ENCODE measurements at regions not wholly inside any gene's neighbourhood (a gene's known extent, or its start where the extent isn't known, plus 50 kb on each side); places are given as distances from the start of the nearest gene placed in this dataset.

GRCh38 chrX:42465821-42466220, 312.1 kb downstream of the PPP1R2C start:
- intact Hi-C loops (cut with DNase I; ENCODE audit: low total_unique reads) = no loop called here
- no peak overlapping the region for H3K27ac ChIP-seq
- DNase-seq = no peak
- no peaks in the 10 kb centered on the region for H3K9me3 ChIP-seq
- no peak for TF ChIP-seq CTCF (IDR thresholded peaks at IDR 0.05)
- H3K36me3 ChIP-seq = no peaks in the 10 kb centered on the region
- no peaks in the 10 kb centered on the region for H3K27me3 ChIP-seq
- no peak overlapping the region for H3K4me3 ChIP-seq
- H3K4me1 ChIP-seq = no peaks in the 10 kb centered on the region

DNA sequence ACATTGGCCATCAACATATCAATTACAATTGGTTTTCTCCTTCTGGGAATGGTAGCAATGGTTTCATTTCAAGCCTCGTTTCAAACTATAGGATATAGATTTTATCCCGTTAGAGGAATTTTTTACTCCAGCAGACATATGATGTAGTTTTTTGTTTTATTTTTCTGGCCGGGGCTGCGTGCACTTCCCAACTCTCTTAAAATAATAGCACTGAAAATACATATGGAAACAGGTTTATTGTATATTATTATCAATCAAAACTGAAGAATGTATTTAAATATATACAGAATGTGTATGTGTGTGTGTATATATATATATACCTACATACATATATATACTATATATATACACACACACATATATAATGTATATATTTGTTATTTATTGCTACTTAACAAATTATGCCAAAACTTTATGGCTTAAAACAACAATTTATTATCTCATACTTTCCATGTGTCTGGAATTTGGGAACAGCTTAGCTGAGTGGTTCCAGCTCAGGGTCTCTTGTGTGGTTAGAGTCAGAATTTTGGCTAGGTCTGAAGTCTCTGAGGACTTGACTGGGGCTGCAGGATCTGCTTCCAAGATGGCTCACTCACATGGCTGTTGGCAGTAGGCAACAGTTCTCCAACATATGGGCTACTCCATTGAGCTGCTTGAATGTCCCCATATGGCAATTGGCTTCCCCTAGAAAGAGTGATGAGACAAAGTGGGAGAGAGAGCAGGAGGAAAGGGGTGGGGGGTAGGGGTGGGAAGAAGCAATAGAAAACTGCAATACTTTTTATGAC, 314.1 kb downstream of the PPP1R2C start:
- intact Hi-C loops (cut with DNase I; ENCODE audit: low total_unique reads) = no loop called here
- no peak for TF ChIP-seq CTCF (IDR thresholded peaks at IDR 0.05)
- Histone ChIP-seq H3K9me3 (no peaks in the 10 kb centered on the region), H3K36me3 (no peaks in the 10 kb centered on the region), H3K27ac (no peak overlapping the region), H3K27me3 (no peaks in the 10 kb centered on the region), H3K4me1 (no peaks in the 10 kb centered on the region), H3K4me3 (no peak overlapping the region)
- DNase-seq = no peak

DNA sequence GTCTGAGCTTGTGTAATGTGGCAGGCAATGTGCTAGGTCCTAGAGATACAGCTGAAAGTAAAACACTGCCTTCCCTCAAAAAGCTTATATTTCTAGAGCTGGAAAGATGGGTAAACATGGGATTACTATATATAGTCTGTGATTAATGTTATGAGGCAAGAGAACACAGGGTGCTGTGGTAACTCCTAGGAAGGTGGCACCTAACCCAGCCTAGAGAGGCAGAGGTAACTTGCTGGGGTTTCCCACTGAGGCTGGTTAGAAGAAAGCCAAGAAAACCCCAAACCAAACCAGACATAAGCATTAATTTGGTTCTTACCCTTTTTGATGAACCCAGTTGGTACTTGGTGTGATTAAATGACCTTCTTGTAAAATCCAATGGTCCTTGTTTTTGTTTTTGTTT, 315.0 kb downstream of the PPP1R2C start:
- TF ChIP-seq CTCF (IDR thresholded peaks at IDR 0.05) = no peak
- intact Hi-C loops (cut with DNase I; ENCODE audit: low total_unique reads) = no loop called here

GRCh38 chrX:42460706-42461105, 317.3 kb downstream of the PPP1R2C start:
- no peak for TF ChIP-seq CTCF (IDR thresholded peaks at IDR 0.05)
- Histone ChIP-seq H3K36me3 (no peaks in the 10 kb centered on the region), H3K9me3 (no peaks in the 10 kb centered on the region), H3K27me3 (no peaks in the 10 kb centered on the region), H3K4me1 (no peaks in the 10 kb centered on the region), H3K4me3 (no peak overlapping the region), H3K27ac (no peak overlapping the region)
- no peak for DNase-seq
- intact Hi-C loops (cut with DNase I; ENCODE audit: low total_unique reads) = no loop called here

More for the DNA sequence above, 315.0 kb downstream of the PPP1R2C start:
- DNase-seq = no peak
- Histone ChIP-seq H3K4me3 (no peak overlapping the region), H3K27ac (no peak overlapping the region), H3K4me1 (no peaks in the 10 kb centered on the region), H3K36me3 (no peaks in the 10 kb centered on the region), H3K9me3 (no peaks in the 10 kb centered on the region), H3K27me3 (no peaks in the 10 kb centered on the region)

DNA sequence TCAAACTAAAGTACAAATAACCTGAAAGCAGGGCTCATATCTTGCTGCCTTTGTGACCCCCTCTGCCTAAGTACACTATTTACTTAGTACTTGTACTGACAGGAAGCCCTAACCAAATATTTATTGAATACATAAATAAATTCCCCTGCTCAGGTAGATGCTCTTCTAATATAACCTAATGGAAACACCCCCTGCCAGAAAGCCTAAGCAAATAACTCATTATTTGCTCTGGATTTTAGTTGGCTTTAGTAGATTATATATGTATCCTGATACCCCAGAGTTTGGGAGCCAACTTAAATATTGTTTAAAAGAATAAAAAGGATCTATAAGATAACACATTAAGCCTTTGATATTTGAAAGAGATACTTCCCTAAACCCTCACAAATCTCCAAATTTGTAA, 318.2 kb downstream of the PPP1R2C start:
- no peak for TF ChIP-seq CTCF (IDR thresholded peaks at IDR 0.05)
- H3K27ac ChIP-seq = no peak overlapping the region
- no peak for DNase-seq
- no peaks in the 10 kb centered on the region for H3K36me3 ChIP-seq
- intact Hi-C loops (cut with DNase I; ENCODE audit: low total_unique reads) = no loop called here
- H3K9me3 ChIP-seq = no peaks in the 10 kb centered on the region
- H3K27me3 ChIP-seq = no peaks in the 10 kb centered on the region
- no peak overlapping the region for H3K4me3 ChIP-seq
- no peaks in the 10 kb centered on the region for H3K4me1 ChIP-seq

Measured in tibial artery (tissue), 4 donors.